Posterior cingulate gyrus (tissue), 11 donors: ENCODE measurements at regions not wholly inside any gene's neighbourhood (a gene's known extent, or its start where the extent isn't known, plus 50 kb on each side); places are given as distances from the start of the nearest gene placed in this dataset.

Experiments used
- DNase-seq, 10 donors: peaks; one replicate each; pipeline versions ENCODE4 v3.0.0 to v3.0.0-alpha.2; 2020 to 2021; ENCODE audit warnings: mixed read lengths in 3 of 10
- intact Hi-C: fragments of 100-400 bp; cut with DNase I; formaldehyde crosslinking; loops from one replicate; pipeline ENCODE4 v1.15.1; 2023

- no peak for DNase-seq
- intact Hi-C loops = no loop called here
Measured at GRCh38 chr9:28538132-28538531, 964.9 kb upstream of the C9orf72 start.

GRCh38 chr9:28539434-28540070 is 966.3 kb upstream of the C9orf72 start:
- intact Hi-C loops = no loop called here
- no peak for DNase-seq

- intact Hi-C loops = no loop called here
- DNase-seq = no peak
Measured at GRCh38 chr9:28542928-28543327, 969.6 kb upstream of the C9orf72 start.

GRCh38 chr9:28547527-28547926 is 974.2 kb upstream of the C9orf72 start:
- no peak for DNase-seq

DNA sequence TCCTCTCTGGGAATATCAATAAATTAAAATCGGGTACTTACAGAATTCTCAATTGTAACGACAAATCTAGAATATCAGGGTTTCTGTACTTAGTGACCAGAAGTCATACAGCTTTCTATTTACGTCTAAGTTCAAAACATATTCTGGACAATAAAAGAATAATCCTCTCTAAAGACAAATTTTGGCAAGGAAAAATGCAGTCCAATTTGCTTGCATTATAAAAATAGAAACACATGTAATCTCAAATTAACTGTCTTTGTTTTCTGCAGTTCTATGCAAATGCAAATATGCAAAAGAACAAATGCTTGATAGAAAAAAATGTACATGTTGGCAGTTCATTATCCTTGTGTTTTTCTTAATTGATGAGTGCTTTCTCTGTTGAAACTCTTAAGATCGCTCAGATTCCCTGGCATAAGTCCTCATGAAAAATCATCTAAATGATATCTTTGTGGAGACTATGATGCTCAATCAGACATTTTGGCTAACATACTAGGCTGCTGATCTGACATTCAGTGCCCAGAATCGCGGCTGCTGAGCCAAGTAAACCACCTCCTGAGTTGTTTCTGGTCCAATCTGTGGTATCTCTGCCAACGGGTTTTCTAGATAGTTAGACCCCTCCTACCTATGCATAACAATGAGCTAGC is 990.1 kb upstream of the C9orf72 start:
- intact Hi-C loops = no loop called here
- DNase-seq = peak in 2 of 10 donors; percentile 70 to 79

More at GRCh38 chr9:28547527-28547926, 974.2 kb upstream of the C9orf72 start:
- intact Hi-C loops = no loop called here

DNA sequence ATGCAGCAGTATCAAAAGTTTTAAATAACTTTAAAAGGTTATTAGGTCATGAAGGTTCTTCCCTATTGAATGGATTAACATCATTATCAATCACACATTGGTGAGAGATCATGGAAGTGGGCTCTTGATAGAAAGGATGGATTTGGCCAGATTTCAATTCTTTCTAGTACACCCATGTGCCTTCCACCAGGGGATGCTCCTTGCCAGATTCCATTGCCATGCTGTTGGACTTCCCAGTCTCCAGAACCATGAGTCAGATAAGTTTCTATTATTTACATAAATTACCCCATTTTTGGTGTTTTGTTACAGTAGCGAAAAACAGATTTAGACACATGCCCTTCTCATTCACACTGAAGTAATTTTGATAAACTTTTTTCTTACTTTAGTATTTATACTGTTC is 1010.6 kb upstream of the C9orf72 start:
- intact Hi-C loops = no loop called here
- no peak for DNase-seq

- no peak for DNase-seq
Measured at GRCh38 chr9:28584542-28584941, 1011.3 kb upstream of the C9orf72 start.

GRCh38 chr9:28587052-28587451 is 1013.8 kb upstream of the C9orf72 start:
- intact Hi-C loops = no loop called here
- no peak for DNase-seq

More at GRCh38 chr9:28584542-28584941, 1011.3 kb upstream of the C9orf72 start:
- intact Hi-C loops = no loop called here

DNA sequence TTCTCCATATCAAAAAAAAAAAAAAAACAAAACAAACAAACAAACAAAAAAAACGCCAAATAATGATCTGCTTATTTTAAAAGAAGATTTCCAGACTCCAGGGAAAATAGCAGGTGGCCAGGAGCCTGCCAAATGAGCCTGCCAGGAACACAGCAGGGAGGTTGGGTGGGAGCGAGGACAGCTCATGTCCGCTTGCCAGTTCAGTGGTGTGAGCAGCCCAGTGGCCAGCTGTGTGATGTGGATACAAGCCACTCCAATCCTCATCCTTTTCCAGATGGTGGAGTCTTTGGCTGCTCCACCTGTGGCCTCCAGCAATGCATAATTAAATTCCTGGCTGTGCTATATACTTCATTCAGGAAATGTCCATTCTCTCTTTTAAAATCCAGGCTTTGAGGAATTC is 1025.1 kb upstream of the C9orf72 start:
- DNase-seq = peak; percentile 18 to 90 (median 50)
- intact Hi-C loops = no loop called here

DNA sequence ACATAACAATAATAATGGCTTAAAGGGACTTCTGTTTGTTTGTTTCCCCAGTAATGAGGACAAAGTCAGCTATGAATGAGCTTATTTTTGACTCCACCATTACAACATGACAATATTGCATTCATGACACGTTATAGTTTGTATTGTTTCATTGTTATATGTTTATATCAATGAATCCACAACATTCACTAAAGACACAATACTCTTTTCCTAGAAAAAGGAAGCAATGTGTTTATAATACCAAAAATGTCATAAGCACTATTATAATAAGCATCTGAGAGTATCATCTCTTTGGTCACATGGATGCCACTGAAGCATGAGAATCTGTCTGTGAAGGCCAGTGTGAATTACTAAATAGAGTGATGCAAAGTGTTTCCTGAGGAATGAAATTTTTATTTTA is 1026.9 kb upstream of the C9orf72 start:
- intact Hi-C loops = no loop called here
- DNase-seq = no peak

- intact Hi-C loops = no loop called here
Measured at GRCh38 chr9:28607843-28608242, 1034.6 kb upstream of the C9orf72 start.

GRCh38 chr9:28610339-28610738 is 1037.1 kb upstream of the C9orf72 start:
- DNase-seq = no peak
- intact Hi-C loops = no loop called here

More at GRCh38 chr9:28607843-28608242, 1034.6 kb upstream of the C9orf72 start:
- DNase-seq = no peak

DNA sequence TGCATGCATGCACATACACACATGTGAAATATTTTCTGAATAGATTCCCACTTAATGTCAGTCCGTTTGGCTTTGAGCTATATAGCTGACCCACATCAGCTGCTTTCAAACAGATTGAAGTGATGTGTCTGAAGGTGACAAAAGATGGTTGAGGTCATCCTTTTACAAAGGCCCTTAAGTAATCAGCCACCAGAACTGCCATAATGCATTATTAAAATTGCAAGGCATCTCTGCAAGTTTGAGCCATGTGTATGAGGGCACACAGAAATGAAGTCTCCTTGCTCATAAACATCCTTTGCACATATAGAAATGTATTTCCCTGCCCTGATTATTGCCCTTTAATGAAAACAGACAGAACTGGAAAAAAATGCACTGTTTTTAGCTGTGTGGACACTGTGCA is 1043.0 kb upstream of the C9orf72 start:
- intact Hi-C loops = no loop called here
- no peak for DNase-seq

DNA sequence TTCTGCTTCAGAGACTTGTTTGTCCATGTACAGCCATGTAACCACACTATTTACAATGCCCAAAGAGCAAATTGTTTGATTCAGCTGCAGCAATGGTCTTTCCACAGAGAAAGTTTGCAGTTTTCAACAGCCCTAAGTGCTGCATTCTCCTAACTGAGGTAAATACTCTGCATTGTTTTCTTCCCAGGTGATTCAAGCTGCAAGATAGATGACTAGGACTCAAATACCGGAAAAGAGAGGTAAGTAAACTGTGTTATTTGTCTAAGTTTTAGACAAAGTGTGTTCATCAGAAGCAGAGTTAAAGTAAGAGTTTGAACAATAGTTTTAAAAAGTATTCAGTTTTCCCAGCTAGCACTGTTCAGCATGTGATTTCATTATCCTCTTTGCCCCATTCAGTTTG is 1046.7 kb upstream of the C9orf72 start:
- DNase-seq = no peak
- intact Hi-C loops = no loop called here

GRCh38 chr9:28620661-28621060 is 1047.4 kb upstream of the C9orf72 start:
- intact Hi-C loops = no loop called here
- DNase-seq = no peak

DNA sequence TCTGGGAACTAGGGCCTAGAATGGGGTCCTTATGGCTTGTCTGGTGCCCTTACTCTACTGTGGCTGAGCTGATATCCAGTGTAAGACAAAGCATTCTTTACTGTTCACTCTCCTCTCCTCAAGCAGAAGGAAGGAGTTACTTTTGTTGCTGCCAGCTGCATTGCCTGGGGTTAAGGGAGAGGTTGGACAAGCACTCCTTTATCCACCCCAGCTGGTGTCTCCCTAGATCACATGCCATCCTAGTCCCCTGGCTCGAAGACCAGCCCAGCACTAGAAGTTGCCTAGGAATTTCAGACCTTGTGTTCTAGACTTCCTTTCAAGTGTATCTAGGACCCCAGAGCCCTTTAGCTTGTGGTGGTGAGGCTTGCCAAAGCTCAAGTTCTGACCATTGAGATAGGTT is 1051.5 kb upstream of the C9orf72 start:
- intact Hi-C loops = no loop called here
- peak in 1 of 10 donors; percentile 66 for DNase-seq

- no peak for DNase-seq
Measured at GRCh38 chr9:28628031-28628430, 1054.8 kb upstream of the C9orf72 start.

GRCh38 chr9:28648723-28649122 is 1075.4 kb upstream of the C9orf72 start:
- intact Hi-C loops = no loop called here
- DNase-seq = no peak

More at GRCh38 chr9:28628031-28628430, 1054.8 kb upstream of the C9orf72 start:
- intact Hi-C loops = no loop called here

GRCh38 chr9:28650327-28650726 is 1077.0 kb upstream of the C9orf72 start:
- no peak for DNase-seq
- intact Hi-C loops = no loop called here

DNA sequence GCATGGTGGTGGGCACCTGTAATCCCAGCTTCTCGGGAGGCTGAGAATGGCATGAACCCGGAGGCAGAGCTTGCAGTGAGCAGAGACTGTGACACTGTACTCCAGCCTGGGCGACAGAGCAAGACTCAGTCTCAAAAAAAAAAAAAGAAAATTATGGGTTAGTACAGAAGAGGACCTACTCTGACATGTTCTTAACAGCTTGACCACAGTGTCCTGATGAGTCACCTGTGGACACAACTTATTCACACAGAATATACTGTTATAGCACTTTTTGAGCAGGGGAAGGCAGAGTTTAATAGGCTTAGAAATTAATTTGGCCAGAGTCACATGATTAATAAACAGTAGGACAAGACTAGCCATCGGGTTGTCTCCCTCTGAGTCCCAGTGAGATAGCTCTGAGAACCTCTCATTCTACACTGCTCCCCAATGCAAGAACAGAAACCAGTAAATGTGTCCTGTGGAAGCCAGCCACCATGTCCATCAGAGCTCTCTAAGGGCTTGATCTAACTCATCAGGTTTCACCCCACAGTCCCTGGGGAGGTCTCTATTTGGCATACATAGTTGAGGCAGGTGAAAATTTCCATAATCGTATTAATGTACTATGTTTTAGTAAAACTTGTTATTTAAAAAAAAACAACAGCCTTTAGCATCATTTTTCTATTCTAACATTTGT is 1077.9 kb upstream of the C9orf72 start:
- DNase-seq = no peak
- intact Hi-C loops = no loop called here

DNA sequence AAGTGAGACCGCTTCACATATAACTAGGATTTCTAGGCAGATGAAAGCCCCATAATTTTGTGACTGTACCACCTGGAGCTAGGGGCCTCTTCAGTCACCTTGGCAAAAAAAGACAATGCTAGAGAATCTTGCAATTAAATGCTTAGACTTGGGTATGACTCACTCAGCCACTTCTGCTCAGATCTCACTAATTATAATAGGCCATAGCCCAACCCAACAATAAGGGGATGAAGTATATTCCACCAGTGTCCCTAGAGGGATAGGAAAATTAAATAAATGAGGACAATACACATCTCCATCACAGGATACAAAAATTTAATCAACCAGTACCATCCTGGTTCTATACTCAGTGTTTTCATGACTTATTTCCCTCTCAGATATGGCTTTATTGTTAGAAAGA is 1079.9 kb upstream of the C9orf72 start:
- intact Hi-C loops = no loop called here
- DNase-seq = no peak

- intact Hi-C loops = no loop called here
Measured at GRCh38 chr9:28656727-28657126, 1083.4 kb upstream of the C9orf72 start.

More at GRCh38 chr9:28656727-28657126, 1083.4 kb upstream of the C9orf72 start:
- DNase-seq = no peak
